Fibroblast of lung (primary cell): ENCODE measurements at regions not wholly inside any gene's neighbourhood (a gene's known extent, or its start where the extent isn't known, plus 50 kb on each side); places are given as distances from the start of the nearest gene placed in this dataset.

ENCODE experiments used
- EZH2 ChIP-seq: IDR thresholded peaks from 2 replicates; pipeline ENCODE4 v1.5.1; 2012; ENCODE audit warnings: low read length, control low read depth, mild to moderate bottlenecking; ENCODE audit errors: missing control alignments
- TF ChIP-seq, protein P1 (sequence below), 2 donors: IDR thresholded peaks in 1 of 2; conservative IDR thresholded peaks in 1 of 2; 1 replicate in 1 of 2; 2 replicates in 1 of 2; pipeline ENCODE4 v1.5.1; 2011 to 2012; ENCODE audit warnings: low read length in 2 of 2, control low read depth in 1 of 2, inconsistent platforms in 1 of 2, low read depth in 1 of 2, mild to moderate bottlenecking in 1 of 2

DNA sequence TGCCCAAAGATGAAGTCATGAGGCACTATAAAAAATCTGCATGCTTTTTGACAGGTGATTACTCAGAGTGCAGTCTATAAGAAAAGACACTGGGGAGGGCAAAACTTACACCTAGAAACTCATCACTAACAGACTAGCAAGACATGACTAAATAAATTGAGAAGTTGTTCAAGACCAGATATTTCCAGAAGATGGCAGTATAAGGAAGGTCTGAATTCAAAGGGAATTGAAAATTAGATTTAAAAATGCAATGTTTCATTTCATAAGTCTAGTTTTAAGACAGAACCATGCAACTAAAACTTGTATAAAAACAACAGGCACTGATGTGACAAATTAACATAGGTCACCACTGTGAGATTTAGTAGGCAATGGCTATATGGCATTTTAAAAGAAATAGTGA, 232.5 kb upstream of the POF1B start:
- TF ChIP-seq, protein P1, sequence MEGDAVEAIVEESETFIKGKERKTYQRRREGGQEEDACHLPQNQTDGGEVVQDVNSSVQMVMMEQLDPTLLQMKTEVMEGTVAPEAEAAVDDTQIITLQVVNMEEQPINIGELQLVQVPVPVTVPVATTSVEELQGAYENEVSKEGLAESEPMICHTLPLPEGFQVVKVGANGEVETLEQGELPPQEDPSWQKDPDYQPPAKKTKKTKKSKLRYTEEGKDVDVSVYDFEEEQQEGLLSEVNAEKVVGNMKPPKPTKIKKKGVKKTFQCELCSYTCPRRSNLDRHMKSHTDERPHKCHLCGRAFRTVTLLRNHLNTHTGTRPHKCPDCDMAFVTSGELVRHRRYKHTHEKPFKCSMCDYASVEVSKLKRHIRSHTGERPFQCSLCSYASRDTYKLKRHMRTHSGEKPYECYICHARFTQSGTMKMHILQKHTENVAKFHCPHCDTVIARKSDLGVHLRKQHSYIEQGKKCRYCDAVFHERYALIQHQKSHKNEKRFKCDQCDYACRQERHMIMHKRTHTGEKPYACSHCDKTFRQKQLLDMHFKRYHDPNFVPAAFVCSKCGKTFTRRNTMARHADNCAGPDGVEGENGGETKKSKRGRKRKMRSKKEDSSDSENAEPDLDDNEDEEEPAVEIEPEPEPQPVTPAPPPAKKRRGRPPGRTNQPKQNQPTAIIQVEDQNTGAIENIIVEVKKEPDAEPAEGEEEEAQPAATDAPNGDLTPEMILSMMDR (conservative IDR thresholded peaks at IDR 0.05 in 1 of 2, IDR thresholded peaks at IDR 0.05 in 1 of 2; ENCODE audit: low read depth in 1 of 2, low read length in 2 of 2), result peak in 1 of 2 donors; percentile 7
- no peak for TF ChIP-seq EZH2
